Activated CD4-positive, alpha-beta T cell treated with anti-CD3 and anti-CD28 coated beads, Interleukin-2, Interleukin-6, amounts not matched to agents 100 ng/mL and 50 ng/mL, durations not matched to agents 16 hours and 8 hours (primary cell): ENCODE measurements at regions not wholly inside any gene's neighbourhood (a gene's known extent, or its start where the extent isn't known, plus 50 kb on each side); places are given as distances from the start of the nearest gene placed in this dataset.

Source experiments
- DNase-seq: peaks from one replicate; pipeline ENCODE4 v3.0.0-alpha.2; 2020

DNA sequence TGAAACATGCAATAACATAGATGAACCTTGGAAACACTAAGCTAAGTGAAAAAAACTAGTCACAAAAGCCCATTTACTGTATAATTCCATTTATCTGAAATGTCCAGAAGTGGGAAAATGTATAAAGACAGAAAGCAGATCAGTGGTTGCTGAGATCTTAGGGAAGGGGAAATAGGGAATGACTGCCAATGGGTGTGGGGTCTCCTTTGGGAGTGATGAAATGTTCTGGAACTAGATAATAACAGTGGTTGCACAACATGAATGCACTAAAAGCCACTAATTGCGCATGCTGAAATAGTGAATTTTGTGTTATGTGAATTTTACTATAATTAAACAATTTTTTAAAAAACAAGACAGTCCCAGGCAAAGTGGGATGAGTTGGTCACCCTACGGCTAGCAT, 472.8 kb downstream of the CCDC171 start:
- no peak for DNase-seq

DNA sequence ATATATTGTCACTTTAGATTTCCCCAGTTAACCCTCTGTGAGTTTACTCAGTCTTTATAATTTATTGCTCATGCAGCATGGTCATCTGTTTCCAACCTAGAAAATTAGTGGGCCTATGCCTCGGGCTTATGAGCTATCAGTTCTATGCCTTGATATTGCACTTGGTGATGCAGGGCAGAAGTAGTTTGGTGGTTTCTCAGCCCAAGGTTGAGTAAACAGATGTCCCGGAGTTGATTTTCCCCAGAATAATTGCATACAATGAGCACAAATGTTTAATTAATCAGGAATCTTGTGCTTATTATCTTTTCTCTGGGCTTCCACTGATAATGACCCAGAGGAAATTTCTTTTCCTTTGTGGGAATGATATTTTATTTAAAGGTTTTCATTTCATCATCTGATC, 474.0 kb downstream of the CCDC171 start:
- no peak for DNase-seq

DNA sequence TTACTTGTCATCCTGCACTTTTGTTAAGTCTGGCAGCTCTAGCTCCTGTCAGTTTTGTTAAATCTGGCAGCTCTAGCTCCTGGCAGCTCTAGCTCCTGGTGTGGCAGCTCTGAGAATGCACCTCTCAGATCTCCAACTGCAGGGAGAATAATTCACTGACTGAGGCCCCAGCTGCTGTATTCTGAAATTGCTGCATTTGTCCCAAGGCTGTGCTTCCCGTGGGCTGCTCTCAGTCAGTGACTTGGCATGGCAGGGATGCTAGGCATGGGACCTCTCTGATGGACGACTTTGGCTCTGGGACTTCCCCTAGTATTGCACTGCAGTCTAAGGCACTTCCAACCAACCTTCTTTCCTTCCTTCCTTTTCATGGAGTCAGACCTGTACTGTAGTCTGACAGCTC, 475.7 kb downstream of the CCDC171 start:
- no peak for DNase-seq

DNA sequence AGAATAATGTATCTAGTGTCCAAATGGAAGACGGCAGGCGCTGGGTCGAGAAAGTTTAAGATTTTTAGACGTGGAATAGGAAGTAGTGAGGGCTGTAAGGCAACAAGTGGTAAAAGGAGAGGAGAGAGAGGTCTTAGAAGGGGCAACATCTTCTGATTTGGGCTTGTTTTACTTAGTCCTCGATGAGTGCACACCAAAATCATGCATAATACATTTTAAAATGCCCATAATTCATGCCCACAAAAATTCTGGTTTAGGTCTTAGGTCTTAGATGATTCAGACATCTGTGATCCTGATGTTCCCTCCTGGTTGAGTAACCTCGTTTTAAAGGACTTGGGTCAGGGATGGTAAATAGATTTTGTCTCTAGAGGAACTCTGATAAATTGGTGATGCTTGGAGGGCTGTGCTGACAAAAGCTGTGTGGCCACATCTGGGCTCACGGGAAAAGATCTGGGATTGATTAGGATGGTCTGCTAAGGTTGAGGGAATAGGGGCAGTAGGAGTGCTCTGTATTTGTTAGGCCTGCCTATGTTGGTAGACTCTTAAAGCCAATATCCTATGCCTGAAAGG, 476.3 kb downstream of the CCDC171 start:
- no peak for DNase-seq

DNA sequence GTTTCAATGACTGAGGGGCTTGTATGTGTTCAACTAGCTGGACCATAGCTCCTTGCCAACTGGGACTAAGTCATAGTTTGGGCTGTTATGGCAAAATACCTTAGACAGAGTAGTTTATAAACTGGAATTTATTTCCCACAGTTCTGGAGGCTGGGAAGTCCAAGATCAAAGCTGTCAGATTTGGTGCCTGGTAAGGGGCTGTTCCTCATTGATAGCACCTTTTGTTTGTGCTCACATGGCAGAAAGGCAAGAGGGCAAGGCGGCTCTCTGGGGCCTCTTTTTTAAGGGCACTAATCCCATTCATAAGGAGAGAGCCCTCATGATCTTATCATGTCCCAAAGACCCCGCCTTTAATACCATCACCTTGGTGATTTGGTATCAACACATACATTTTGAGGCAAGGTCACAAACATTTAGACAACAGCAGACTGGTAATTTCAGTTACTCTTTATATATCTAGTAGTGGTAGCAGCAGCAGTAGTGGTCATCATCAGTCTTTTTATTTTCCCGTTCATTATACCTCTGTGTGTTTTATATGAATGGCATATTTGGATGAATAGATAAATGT, 477.0 kb downstream of the CCDC171 start:
- DNase-seq = no peak

DNA sequence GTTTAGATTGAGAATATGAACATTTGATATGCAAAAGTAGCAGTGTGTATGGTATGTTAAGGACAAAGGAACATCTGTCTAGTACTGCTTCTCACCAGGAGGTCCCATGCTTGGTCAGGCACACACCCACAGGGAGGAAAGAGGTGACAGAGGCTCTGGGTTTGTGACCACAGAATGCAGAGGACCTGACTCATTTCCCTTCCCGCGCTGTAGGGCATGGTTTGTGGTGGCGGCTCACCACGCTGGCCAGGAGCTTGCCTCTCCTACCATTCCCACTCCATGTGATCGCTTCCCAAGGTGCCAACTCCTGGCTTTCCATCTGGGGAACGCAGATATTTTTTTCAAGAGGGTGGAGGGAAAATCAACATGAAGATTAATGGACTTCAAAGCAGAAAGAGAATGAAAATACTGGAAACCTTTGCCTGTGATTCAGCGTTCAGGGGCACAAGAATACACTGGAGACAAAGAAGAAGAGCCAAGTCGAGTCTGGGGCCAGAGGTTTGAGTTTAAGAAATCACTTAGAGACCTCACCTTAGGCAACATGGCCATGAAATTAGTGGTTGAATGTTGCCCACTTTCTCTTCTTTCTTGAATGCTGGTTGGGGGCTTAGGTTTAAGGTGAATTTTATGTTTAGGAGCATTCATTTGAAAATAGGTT, 477.8 kb downstream of the CCDC171 start:
- peak; percentile 45 for DNase-seq

DNA sequence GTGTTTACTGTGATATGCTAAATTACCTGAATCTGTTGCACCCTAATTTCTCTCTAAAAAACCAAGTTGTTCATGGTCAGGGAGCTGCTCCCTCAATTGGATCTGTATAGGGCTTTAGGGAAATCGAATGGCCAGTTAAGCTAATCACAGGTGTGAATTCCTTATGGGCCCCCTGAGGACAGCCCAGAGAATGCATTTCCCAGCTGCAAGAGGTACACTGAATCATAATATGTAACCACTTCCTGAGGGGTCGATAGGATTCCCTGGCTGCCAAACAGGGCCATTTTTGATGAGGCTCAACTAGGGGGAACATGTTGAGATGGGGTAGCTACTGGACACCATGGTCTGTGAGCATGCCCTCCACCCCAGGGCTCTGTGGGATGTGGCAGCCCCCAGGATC, 478.6 kb downstream of the CCDC171 start:
- DNase-seq = no peak

DNA sequence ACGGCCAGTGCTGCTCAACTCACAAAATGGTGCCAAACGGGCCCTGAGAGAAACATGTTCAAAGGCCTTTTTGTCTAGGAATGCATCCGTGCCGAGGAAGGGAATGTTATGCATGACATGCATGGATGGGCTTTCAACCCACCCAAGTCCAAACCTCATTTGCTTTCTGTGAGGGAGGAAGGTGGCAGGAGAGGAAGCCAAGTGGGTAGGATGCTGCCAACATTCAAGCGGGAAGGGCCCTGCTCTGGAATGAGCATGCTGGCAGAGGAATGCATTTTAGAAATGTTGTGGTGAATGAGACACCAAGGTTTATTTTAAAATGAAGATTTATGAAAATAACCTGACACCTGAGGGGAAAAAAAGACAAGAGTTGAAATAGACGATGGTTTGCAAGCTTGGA, 479.1 kb downstream of the CCDC171 start:
- no peak for DNase-seq

DNA sequence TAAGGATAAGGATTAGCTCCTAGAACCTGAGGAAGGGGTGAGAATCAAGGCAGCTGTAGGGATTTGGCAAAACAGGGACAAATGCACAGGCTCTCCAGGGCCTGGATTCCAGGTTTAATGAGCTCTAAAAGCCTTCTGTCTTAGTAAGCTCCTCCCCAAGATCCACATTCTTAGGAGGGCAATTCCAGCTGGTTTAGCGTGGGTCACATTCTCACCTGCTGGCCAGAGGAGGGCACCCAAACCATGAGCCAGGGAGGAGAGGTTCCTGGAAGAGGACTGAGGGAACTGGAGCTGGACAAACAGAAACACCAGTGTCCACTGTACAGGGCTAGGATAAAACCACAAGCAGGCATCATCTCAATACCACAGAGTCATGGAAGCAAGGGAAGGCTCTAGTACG, 480.0 kb downstream of the CCDC171 start:
- DNase-seq = no peak

DNA sequence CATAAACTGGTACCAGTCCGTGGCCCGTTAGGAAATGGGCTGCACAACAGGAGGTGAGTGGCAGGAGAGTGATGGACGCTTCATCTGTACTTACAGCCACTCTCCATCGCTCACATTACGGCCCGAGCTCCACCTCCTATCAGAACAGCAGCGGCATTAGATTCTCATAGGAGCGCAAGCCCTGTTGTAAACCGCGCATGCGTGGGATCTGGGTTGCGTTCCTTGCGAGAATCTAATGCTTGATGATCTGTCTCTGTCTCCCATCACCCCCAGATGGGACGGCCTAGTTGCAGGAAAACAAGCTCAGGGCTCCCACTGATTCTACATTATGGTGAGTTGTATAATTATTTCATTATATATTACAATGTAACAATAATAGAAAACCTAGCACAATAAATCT, 480.4 kb downstream of the CCDC171 start:
- DNase-seq = no peak

DNA sequence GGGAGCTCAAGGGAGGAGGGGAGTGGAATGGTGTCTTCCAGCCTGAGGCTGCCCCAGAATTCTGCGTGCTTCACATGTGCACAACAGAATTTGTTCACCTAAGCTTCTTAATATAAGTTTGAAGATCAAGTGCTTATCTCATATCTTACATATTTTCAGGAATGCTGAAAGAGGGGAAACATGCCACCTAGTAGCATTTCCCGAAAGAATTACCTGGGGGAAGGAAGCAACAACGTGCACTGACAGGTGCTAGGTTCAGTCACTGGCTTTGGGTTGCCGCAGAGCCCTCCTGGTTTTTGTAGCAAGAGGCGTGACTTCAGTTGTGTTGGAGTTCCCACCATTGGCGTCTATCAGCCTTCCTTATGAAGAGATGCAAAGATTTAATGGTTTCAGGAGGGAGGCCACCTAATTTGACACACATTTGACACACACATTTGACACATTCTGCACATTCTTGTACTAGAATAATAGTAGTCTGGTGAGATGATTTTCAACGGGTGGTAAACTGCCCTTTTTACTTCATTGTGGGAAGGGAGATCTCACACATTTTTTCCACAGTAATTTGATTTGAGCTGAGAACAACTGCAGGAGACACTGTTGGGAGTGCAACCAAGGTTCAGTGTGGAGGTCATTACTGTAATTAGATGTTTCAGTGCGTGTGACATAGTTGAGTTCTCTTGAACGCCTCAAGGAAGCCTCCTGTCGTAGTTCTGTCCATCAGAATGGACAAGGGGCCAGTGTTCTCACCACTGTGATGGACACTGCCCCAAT, 481.3 kb downstream of the CCDC171 start:
- no peak for DNase-seq

DNA sequence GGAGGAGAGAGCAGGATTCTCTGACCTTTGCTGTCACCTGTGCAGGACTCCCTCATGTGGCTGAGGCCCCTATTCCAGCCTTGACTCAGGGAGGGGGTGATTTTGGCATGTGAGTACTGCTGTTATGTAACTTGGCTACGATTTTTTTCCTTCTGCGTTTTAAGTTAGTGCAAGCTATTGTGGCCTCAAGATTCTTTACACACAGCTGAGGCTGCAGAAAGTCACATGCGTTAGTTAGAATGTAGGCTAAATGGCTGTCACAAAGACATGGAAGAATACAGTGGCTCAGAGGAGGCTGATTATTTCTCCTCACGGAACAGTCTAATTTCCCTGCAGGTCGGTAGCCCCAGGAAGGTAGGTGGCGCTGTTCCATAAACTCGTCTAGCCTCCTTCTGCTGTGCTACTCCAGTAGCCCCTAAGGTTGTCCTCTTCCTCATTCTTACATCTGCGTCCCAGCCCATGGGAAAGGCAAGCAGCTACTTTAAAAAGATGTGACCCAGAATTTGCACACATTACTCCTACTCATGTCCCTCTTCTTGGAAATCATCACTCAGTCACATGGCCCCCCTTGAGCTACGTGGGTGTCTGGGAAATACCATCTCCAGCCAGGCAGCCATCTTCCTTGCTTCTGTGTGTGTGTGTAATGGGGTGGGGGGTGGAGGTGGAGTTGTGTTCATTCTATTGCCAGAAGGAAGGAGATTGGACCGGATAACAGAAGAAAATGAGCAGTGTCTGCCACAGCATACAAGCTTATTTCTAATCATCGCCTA, 486.6 kb downstream of the CCDC171 start:
- DNase-seq = no peak

DNA sequence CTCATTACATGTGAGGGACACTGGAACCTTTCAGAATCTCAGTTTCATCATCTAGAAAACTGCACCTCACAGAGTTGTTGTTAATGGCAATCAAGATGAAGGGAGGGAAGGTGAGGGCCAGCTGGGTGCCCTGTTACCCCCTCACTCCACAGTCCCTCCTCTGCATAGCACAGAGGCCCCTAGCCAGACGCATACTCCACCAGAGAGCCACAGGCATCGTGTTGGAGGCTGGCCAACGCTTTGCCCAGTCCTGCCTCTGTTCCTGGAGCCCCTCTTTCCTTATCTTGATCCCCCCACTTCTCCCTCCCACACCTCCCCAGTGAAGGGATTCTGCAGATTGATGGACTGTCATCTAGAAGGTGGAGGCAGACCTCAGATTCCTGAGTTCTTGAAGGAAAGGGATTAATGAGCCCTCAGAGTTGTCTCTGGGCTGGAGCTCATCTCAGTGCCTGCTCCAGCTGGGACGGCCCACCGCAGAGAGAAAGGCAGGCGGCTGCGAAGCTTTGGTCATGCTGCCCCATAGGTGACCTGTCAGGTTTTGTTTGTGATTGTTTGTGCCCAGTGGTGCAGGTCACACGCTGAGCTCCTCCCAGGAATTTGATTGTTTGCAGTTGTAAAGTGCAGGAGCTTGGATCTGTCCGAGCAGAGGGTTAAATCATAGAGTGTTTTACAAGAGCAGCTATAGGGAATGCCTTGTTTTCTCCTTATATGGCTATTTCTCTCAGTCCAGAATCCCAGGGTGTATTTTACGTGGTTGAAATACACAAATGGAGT, 487.3 kb downstream of the CCDC171 start:
- no peak for DNase-seq

DNA sequence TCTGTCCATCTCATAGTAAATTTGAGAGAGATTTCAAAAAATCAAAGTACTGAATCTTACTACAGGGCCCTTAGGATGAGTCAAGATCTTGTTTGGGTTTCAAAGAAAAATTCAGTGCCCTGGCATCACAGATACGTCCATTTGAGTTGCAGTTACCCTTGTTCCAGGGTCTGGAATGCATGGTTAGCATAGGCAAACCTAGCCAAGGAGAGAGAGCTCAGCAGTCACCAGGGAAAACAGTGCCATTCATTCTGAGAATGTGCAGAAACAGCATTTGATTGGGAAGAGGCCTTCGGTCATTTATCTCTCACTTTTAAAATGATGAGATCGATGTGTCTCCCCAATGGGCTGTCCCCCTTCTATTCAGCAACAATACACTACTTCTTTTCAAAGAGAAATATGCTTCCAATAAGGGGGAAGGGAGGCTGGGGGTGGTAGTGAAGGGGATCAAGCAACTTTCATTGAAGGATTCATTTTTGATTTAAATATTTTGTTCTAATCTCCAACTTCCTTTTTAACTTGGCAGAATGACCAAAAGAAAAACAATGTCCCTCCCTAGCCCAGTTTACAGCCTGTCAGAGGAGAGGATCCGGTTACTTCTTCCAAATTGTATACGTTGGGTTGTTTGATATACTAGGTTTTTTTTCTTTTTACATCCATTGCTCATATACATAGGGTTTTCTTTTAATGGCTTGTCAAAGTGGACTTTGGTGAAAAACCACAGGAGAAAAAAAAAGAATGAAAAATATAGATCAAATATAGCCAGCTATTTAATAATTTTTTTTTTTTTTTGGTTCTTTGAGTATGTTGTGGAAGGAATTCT, 491.1 kb downstream of the CCDC171 start:
- DNase-seq = no peak

DNA sequence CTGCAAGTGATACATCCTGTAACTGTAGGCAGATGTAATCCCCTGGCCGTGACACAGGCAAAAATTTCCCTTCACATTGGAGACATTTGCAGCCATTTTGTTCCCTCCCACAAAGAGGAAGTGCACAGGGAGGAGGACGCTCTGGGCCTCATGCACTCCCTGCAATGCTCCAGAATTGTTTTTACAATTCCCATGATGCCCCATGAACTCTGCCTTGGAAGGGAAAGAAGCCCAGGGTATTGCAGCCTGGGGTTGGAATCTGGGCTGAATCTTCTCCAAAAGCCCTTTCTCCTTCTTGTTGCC, 491.7 kb downstream of the CCDC171 start:
- DNase-seq = no peak

DNA sequence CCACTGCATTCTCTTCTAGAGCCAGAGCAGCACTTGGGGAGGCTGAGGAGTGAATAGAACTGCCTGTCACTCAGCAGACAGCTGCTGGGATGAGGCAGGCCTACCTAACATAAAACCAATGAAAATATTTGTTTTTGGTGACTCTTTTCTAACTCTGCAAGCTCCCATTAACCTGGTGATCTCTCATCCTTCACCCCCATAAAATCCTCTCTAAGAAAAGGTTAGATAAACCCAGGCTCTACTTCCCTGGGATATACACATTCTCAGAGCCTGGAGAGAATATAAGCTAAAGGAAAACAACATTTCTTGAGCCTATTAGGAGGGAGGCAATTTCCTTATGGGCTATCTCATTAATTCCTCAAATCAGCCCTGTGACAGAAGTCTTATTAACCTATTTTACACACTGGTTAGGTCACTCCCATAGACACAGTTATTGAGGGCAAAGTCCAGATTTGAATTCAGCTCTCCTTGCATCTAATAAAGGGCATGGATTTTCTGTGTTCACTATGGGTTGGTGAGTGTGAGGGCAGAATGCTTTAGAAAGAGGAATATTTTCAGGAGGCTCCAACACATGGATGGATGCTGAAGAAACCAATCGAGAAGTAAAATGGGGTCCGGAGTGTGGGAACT, 492.9 kb downstream of the CCDC171 start:
- DNase-seq = no peak

DNA sequence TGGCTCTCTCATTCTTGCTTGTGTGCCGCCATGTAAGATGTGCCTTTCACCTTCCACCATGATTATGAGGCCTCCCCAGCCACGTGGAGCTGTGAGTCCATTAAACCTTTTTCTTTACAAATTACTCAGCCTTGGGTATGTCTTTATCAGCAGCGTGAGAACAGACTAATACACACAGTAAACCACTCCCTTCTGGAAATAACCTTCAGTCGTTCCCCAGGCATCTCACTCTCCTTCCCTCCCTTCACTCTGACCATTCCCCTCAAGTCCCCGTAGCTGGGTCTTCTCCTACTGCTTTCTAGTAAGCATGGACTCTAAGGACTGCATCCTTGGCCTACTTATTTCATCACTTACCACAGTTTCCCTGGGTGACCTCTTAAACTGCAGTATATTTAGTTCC, 493.9 kb downstream of the CCDC171 start:
- no peak for DNase-seq

DNA sequence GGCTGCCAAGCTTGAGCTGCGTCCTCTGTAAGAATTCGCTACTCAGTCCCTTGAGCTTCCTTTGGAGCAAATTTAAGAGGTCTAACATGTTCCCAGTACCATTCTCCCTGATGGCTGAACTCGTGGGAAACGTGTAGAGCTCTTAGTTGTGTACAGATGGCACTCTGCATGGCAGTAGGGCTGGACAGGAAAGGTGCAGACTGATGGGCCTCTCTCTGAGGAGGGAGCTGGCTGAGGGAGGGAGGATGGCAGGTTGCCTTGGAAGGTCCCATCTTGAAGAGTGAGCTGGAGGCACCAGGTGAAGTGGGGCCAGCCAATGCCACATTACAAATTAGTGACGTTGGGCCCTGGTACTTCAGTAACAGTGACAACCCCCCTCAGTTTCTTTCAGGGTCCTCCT, 495.3 kb downstream of the CCDC171 start:
- DNase-seq = no peak

DNA sequence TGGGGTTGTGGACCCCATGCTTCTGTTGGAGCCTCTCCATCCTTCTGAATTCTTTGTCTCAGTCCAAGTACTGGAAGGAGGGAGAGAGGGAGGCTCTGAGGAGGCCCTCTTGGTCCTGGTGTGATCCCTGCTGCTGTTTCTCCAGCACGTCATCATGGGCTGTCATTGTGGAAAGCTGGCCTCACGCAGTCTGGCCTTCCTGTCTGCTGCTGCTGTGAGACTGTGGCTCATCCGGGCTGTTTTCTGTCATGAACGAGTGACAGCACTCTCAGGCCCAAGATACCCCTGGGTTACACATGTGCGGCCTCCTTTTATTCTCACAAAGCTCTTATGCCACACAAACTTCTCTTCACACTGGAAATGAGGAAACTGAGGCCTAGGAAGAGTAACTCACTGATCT, 499.3 kb downstream of the CCDC171 start:
- no peak for DNase-seq

DNA sequence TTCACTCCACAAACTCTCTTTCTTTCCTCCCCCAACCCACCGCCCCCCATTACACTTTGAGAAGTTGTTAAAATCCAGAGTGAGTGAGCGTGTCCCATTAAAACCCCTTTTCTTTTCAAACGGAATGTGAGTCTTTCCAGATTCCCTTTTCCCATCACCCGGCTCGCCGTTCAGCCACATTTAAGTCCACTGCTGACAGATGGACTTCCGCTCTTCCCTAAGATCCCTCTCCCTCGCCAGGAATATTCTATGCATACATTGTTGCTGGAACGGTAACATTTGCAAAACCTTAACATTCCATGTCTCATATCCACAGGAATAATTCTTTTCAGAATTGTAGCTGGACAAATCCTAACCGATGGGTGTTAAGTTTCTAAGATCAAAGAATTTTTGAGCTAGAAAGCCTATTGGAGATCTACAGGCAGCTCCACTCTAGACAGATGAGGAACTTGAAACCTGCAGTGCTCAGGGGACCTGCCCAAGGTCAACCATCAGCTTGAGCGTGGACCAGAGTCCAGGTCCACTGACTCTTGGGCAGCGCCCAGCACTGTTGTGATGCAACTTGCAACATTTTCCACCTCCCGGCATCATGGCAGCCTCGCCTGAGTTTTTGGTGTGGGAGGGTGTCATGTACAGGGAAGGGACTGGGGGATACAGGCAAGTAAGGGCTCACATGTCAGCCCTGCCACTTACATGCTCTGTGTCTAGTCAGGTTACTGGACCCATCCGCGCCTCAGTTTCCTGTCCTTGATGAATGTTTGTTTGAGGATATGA, 500.1 kb downstream of the CCDC171 start:
- DNase-seq = no peak

DNA sequence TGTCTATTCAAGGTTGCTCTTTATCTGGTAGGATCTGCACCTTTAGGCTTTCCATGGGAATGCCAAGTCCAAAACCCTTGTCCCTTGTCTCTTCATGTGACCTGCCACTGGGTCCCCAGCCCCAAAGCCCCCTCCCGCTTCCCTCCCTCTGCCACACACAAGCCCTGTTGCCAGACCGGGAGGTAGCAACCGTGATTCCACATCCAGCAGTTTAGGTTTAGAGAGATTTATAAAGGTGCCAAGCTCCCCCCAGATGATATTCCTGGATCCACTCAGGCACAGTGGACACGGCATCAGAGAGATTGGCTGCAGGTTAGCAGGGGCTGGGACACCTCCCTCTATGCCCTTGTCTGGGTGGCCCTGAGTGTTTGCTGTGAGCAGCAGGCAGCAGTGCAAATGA, 504.7 kb downstream of the CCDC171 start:
- DNase-seq = no peak
